LNCaP clone FGC (cell line): ENCODE measurements at regions not wholly inside any gene's neighbourhood (a gene's known extent, or its start where the extent isn't known, plus 50 kb on each side); places are given as distances from the start of the nearest gene placed in this dataset.

ENCODE experiments used
- DNase-seq: peaks from one replicate; pipeline ENCODE4 v3.0.0-alpha.2; 2011; ENCODE audit warnings: low read depth
- H3K4me3 ChIP-seq: 2 replicates; pipeline ENCODE4 v1.5.1; 2011; ENCODE audit warnings: mild to moderate bottlenecking, low read depth, low read length, control low read depth
- CTCF ChIP-seq: IDR thresholded peaks from 2 replicates; pipeline ENCODE4 v1.5.1; 2012; ENCODE audit warnings: mild to moderate bottlenecking; ENCODE audit not compliant: control insufficient read depth, insufficient read depth; ENCODE audit errors: extremely low read depth

GRCh38 chr5:81893961-81894360 is 77.9 kb upstream of the ATG10 start:
- no peak for DNase-seq
- no peak overlapping the region for H3K4me3 ChIP-seq
- TF ChIP-seq CTCF, result no peak

GRCh38 chr5:81884871-81885270 is 87.0 kb upstream of the ATG10 start:
- peak; percentile 24; the same call in 1 of the 2 replicates for TF ChIP-seq CTCF
- H3K4me3 ChIP-seq, result no peak overlapping the region
- no peak for DNase-seq

- no peak for TF ChIP-seq CTCF
- no peak overlapping the region for H3K4me3 ChIP-seq
- DNase-seq, result no peak
Measured at GRCh38 chr5:81883371-81883770, 88.5 kb upstream of the ATG10 start.

- no peak for TF ChIP-seq CTCF
- no peak for DNase-seq
- no peak overlapping the region for H3K4me3 ChIP-seq
Measured at GRCh38 chr5:81881595-81881994, 90.2 kb upstream of the ATG10 start.

- TF ChIP-seq CTCF, result no peak
- DNase-seq, result no peak
- no peak overlapping the region for H3K4me3 ChIP-seq
Measured at GRCh38 chr5:81879936-81880335, 91.9 kb upstream of the ATG10 start.

GRCh38 chr5:81878333-81878732 is 93.5 kb upstream of the ATG10 start:
- no peak for TF ChIP-seq CTCF
- no peak for DNase-seq
- no peak overlapping the region for H3K4me3 ChIP-seq

- no peak for TF ChIP-seq CTCF
- H3K4me3 ChIP-seq, result no peak overlapping the region
- DNase-seq, result no peak
Measured at GRCh38 chr5:81866994-81867393, 104.8 kb upstream of the ATG10 start.
